ENCODE measurements at regions not wholly inside any gene's neighbourhood (a gene's known extent, or its start where the extent isn't known, plus 50 kb on each side); places are given as distances from the start of the nearest gene placed in this dataset.
"Not testable (repeated sequence)": the region's sequence is repeated elsewhere in the genome, so short reads cannot be mapped to it uniquely, and the experiment has no call there.

- DNase-seq = no peak
These were observed 484.7 kb downstream of the DACH1 start for GRCh38 chr13:71382285-71382684.

DNA sequence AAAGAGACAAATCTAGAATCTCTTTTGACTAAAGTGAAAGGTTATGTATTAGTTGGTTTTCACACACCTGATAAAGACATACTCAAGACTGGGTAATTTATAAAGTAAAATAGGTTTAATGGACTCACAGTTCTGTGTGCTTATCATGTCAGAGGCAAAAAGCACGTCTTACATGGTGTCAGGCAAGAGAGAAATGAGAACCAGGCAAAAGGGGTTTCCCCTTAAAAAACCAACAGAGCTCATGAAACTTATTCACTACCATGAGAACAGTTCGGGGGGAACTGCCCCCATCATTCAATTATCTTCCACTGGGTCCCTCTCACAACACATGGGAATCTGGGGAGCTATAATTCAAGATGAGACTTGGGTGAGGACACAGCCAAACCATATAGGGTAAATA lies 486.8 kb downstream of the DACH1 start:
- DNase-seq = no peak

DNA sequence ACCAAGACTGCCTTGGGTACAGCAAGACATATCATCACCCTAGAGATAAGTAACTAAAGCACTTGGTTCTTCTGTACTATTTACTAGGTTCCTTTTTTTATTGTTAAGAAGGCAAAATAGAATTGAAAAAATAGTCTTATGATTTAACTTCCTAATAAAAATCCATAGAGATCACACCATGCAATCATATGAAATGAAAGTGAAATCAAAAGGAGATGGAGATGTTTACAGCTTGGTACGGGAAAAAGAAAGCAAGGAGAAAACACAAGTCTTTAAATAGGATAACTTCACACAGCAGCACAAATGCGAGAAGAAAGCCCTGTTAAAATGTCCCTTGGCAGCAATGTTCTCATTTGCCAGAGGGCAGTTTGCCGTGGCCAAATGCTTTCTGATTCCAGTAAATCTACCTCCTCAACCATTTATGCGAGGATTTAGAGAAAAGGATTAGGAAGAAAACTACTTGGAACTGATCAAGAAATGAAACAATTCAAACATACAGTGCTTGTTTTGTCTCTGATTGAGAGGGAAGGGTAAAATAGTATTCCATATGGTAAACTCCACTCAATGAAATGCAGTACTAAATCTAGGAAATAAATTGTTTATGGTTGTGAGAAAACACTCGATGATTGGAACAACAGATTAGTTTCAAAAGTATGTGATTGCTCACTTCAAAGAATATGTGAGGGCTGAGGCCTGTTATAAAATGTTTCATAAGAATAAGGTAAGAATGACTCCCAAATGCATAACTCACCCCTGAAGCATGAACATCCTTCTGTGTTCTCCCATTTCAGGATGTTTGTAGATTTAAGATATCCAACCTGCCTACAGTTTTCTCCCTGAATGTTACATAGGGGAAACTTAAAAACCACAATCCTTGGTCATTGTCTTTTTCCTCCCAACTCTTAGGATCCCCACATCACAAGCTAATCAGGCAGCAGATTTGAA lies 487.8 kb downstream of the DACH1 start:
- no peak for DNase-seq

DNA sequence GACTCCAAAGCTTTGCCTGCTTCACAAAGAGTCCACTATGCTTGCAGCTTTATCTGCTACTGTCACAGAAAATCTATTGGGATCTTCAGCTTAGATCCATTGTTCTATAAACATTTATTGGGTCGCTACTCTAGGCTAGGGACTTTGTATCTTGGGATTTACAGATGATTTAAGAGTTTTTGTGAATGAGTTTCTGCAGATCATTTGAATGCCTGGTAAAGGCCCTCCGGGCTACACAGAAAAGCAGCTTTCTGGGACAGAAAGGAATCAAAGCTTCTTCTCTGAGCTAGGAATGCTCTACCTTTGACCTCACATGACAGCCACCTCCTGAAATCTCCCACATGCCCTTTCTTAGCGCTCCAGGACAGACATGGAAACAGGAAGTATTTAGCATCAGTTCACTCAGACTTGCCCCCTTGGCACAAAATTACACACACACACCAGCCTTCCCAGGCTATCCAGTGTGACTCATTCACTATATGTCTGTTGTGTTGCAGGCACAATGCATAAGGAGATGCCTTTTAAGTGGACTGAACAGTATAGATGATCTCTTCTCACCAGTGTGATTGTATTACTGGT lies 492.4 kb downstream of the DACH1 start:
- DNase-seq = peak; percentile 7

- DNase-seq = no peak
These were observed 498.7 kb downstream of the DACH1 start for GRCh38 chr13:71368336-71368735.

GRCh38 chr13:71360041-71360440 lies 507.0 kb downstream of the DACH1 start:
- DNase-seq = no peak

GRCh38 chr13:71359641-71360040 lies 507.4 kb downstream of the DACH1 start:
- DNase-seq = no peak

DNA sequence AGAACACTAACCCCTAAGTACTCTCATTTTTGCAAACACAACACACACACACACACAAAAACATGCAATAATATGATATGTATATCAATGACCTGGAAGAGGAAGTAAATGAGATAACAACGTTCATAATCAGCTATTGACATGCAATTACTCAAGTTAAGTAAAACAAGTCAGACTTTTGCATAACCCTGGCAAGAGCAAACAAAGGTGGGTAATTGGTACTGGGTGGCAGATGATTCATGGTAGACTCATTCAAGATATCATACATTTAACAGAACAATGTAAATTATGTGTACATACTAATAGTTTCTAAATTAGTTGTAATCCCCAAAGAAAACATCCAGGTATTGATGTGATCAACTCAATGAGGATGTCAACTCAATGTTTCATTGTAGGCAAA lies 508.8 kb downstream of the DACH1 start:
- no peak for DNase-seq

DNA sequence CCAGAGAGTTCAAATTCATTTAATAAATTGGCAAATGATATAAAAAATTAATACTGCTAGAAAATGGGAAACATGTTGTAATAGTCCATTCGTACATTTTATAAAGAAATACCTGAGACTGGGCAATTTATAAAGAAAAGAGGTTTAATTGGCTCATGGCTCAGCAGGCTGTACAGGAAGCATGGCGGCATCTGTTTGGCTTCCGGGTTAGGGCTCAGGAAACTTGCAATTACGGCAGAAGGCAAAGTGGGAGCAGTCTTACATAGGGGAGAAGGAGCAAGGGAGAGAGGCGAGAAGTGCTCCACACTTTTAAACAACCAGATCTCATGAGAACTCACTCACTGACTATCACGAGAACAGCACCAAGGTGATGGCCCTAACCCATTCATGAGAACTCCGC lies 512.0 kb downstream of the DACH1 start:
- DNase-seq = no peak

- DNase-seq = no peak
These were observed 516.1 kb downstream of the DACH1 start for GRCh38 chr13:71350886-71351285.

DNA sequence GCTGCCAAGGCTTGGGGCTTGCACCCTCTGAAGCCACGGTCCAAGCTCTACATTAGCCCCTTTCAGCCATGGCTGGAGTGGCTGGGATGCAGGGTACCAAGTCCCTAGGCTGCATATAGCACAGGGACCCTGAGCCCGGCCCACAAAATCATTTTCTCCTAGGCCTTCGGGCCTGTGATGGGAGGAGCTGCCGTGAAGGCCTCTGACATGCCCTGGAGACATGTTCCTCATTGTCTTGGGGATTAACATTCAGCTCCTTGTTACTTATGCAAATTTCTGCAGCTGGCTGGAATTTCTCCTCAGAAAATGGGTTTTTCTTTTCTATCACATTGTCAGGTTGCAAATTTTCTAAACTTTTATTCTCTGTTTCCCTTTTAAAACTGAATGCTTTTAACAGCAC lies 521.1 kb downstream of the DACH1 start:
- not testable (repeated sequence) for DNase-seq

DNA sequence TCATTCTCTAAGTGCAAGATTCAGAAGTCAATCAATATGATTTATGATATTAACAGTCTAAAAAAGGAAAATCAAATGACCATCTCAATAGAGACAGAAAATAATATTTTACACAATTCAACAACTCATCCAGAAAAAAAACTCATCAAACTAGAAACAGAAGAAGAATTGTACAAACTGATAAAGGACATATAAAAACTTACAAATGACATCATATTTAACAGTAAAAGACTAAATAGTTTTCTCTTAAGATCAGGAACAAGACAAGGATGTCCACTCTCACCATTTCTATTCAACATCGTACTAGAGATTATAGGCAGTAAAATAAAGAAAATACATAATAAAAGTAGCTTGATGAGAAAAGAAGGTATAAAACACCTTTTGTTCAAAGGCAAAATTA lies 527.3 kb downstream of the DACH1 start:
- DNase-seq = no peak

- DNase-seq = no peak
These were observed 528.0 kb downstream of the DACH1 start for GRCh38 chr13:71339005-71339404.

- no peak for DNase-seq
These were observed 528.9 kb downstream of the DACH1 start for GRCh38 chr13:71338070-71338469.

DNA sequence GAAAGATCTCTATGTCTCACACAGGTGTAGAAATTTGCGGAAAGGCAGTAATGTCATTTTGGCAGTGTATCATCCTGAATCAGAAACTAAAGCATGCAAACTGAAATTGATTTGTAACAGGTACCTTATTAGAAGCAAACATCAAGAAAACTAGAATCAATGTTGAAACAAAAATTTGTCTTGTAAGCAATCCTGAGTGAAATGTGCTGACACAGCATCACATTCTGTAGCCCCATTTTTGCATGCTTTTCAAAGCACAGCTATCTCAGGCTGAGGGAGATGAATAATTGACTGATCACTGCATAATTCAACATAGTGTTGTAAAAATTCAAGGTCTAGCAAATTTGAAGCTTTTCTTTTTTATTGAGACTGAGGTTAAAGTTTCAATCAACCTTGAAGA lies 539.7 kb downstream of the DACH1 start:
- DNase-seq = no peak

DNA sequence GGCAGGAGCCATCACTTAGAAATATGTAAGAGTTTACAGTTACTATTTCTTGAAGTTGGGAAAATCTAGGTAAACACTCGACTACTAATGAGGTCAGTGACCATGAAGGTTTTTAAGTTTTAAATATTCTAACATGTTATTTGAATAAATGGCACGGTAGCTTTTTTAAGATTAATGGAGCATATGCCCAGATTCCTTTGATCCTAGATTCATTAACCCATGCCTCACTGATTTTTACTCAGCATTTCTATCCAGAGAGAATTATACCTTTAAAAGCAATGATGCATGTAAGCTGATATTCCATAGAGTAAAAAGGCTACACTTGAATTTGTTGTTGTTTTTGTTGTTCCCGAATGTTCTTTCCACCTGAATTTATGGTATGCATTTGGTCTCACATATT lies 541.4 kb downstream of the DACH1 start:
- no peak for DNase-seq

- DNase-seq = no peak
These were observed 543.7 kb downstream of the DACH1 start for GRCh38 chr13:71323266-71323665.

DNA sequence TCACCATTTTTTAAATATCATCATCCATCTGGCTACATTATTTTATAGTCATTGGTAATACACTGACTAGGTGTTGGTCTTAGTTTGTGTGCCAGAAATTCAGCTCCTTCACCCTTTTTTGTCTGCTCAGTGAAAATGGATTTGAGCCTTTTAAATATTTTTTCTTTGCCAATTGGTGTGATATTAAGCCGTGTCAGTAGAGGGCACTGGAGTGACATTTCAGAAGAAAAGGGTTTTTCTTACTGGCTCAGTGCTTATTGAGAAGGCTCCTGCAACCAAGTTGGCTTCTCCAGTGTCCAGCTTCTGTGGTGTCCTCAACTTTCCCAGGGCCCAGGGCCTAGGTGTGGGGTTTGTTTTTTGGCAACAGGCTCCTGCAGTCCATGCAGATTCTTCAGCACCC lies 546.6 kb downstream of the DACH1 start:
- DNase-seq = no peak

DNA sequence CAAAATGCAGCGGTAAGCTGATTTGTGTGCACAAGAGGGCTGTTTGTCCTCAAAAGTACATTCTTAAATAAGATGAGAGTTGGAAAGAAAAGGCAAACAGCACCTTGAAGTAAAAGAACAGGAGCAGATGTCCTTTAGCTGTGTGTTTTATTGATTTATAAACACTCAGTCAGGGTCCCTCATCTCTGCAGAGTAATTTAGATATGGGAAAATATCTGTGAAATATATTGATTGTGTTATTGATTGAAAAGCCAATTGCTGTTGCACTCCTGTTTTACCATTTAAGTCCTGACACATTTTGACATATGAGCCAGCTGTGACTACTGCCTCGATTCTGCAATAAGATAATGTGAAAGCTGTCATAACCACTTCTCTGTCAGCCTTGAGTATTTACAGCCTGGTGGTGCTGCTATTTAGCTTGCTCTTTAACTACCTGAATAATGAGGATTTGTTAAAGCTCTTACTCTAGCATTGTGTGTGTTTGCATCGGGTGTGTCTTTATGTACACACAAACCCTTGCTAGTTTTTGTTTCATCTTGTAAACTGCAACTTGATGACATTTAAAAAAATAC lies 550.1 kb downstream of the DACH1 start:
- DNase-seq = peak; percentile 19

GRCh38 chr13:71312923-71313322 lies 554.1 kb downstream of the DACH1 start:
- no peak for DNase-seq

DNA sequence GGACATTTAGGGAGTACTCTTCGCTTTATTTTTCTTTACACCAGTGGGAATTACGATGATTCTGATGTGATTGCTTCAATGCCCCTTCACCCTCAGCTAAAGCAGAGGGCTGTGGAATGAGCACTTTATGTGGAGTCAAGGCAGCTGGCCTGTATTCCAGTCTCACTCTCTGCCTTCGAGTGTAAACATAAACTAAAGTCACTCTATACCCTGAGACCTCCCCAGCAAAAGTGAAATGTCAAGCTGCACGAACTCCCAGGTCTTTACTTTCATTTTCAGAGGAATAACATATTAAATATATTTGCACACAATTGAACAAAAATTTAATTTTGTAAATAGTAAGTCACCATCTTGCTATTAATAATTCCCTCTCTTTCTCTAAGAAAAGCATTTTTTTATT lies 557.1 kb downstream of the DACH1 start:
- no peak for DNase-seq

DNA sequence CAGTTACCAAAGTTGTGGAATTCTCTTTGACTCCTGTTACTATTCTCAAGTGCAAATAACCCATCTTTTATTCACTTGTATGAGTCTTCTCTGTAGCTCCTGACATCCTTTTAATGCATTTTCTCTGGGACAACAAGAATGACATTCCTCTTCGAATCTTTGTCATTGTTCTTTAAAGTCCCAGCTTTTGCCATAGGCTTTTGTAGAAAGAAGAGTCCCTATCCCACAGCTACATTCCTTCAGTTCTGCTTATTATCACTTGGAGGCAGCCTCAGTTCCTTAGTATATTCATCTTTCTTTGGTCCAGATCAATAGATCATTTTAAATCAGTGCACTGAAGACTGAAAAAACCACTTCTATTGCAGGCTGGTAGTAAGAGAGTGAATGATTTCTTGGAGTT lies 560.2 kb downstream of the DACH1 start:
- no peak for DNase-seq

- no peak for DNase-seq
These were observed 562.1 kb downstream of the DACH1 start for GRCh38 chr13:71304861-71305260.

GRCh38 chr13:71303144-71303543 lies 563.9 kb downstream of the DACH1 start:
- no peak for DNase-seq
